ENCODE measurements at regions not wholly inside any gene's neighbourhood (a gene's known extent, or its start where the extent isn't known, plus 50 kb on each side); places are given as distances from the start of the nearest gene placed in this dataset.

GRCh38 chr12:105457026-105457425, 126.5 kb downstream of the C12orf75 start:
- Histone ChIP-seq H3K9ac (ENCODE audit: insufficient read depth, low read depth, low read length) (no peak overlapping the region), H3K4me2 (ENCODE audit: low read depth, low read length) (no peak overlapping the region), H3K79me2 (ENCODE audit: insufficient read depth, low read length) (no peaks in the 10 kb centered on the region), H4K20me1 (ENCODE audit: insufficient read depth, low read length) (no peaks in the 10 kb centered on the region), H3K27ac (ENCODE audit: extremely low read length, insufficient read depth, low read length) (no peak overlapping the region), H3K4me1 (ENCODE audit: insufficient read depth, low read length) (no peaks in the 10 kb centered on the region), H3K9me3 (ENCODE audit: low read length) (no peaks in the 10 kb centered on the region), H2AFZ (ENCODE audit: low read length) (no peak overlapping the region), H3K36me3 (replicated peaks in 1 of 2; ENCODE audit: control insufficient read depth in 1 of 2, insufficient read depth in 2 of 2, low read length in 2 of 2) (no peaks in the 10 kb centered on the region), H3K4me3 (replicated peaks in 1 of 3; ENCODE audit: insufficient read depth in 1 of 3, low read depth in 2 of 3, low read length in 3 of 3) (no peak overlapping the region), H3K27me3 (ENCODE audit: control insufficient read depth in 1 of 2, insufficient read depth in 2 of 2, low read length in 2 of 2) (no peaks in the 10 kb centered on the region)
- no peak for ATAC-seq
- intact Hi-C loops (cut with micrococcal nuclease; ENCODE audit: unreplicated experiment): no loop called here
- no TSS peak for BruUV-seq (replicated peaks)
- ChIA-PET POLR2A (no interaction called here), CTCF (ENCODE audit: low intra/inter-chr PET ratio, low total read pairs) (no interaction called here)
- in situ Hi-C loops (cut with HindIII; ENCODE audit: extremely low pct_ligation_motif_present, low pct_unique_long_range_greater_than_20kb): no loop called here
- no peak for DNase-seq (ENCODE audit: low spot score)
- FAIRE-seq: no peak
- TF ChIP-seq KLF12 (CRISPR knock-in tag; IDR thresholded peaks at IDR 0.05; ENCODE audit: borderline replicate concordance) (no peak), ELF3 (CRISPR knock-in tag; IDR thresholded peaks at IDR 0.05) (no peak), FOXO1 (CRISPR knock-in tag; IDR thresholded peaks at IDR 0.05) (no peak), CHD2 (IDR thresholded peaks at IDR 0.05; ENCODE audit: low read depth, low read length) (no peak), TBX2 (CRISPR knock-in tag; IDR thresholded peaks at IDR 0.05; ENCODE audit: borderline replicate concordance) (no peak), MXD1 (CRISPR knock-in tag; IDR thresholded peaks at IDR 0.05) (no peak), TFDP2 (CRISPR knock-in tag; IDR thresholded peaks at IDR 0.05) (no peak), ISX (CRISPR knock-in tag; conservative IDR thresholded peaks at IDR 0.05) (no peak), JDP2 (CRISPR knock-in tag; IDR thresholded peaks at IDR 0.05; ENCODE audit: borderline replicate concordance) (no peak), GABPA (IDR thresholded peaks at IDR 0.05; ENCODE audit: low read depth, low read length) (no peak), GABPA (CRISPR knock-in tag; IDR thresholded peaks at IDR 0.05; ENCODE audit: low read depth) (no peak), ZNF451 (CRISPR knock-in tag; IDR thresholded peaks at IDR 0.05) (no peak), ZFP91 (CRISPR knock-in tag; IDR thresholded peaks at IDR 0.05; ENCODE audit: borderline replicate concordance) (no peak), GRHL1 (CRISPR knock-in tag; conservative IDR thresholded peaks at IDR 0.05) (no peak), ELK4 (CRISPR knock-in tag; IDR thresholded peaks at IDR 0.05; ENCODE audit: borderline replicate concordance) (no peak), ZNF44 (CRISPR knock-in tag; IDR thresholded peaks at IDR 0.05) (no peak), ZBTB33 (CRISPR knock-in tag; IDR thresholded peaks at IDR 0.05) (no peak), SP1 (IDR thresholded peaks at IDR 0.05) (no peak), SP1 (CRISPR knock-in tag; IDR thresholded peaks at IDR 0.05) (no peak)
